GM12873 (cell line): ENCODE measurements at regions not wholly inside any gene's neighbourhood (a gene's known extent, or its start where the extent isn't known, plus 50 kb on each side); places are given as distances from the start of the nearest gene placed in this dataset.

Source experiments
- CTCF ChIP-seq: IDR thresholded peaks from 2 replicates; pipeline ENCODE4 v1.5.1; 2012; ENCODE audit warnings: low read depth, mild to moderate bottlenecking, moderate library complexity, low read length, control low read depth; ENCODE audit not compliant: insufficient read depth; ENCODE audit errors: missing control alignments

GRCh38 chr3:158936530-158937113 lies 134.8 kb downstream of the MFSD1 start:
- no peak for TF ChIP-seq CTCF

GRCh38 chr3:158950178-158950901 lies 148.5 kb downstream of the MFSD1 start:
- no peak for TF ChIP-seq CTCF

- no peak for TF ChIP-seq CTCF
These were observed 151.3 kb downstream of the MFSD1 start for GRCh38 chr3:158953131-158953530.

GRCh38 chr3:158954420-158954819 lies 152.6 kb downstream of the MFSD1 start:
- no peak for TF ChIP-seq CTCF

GRCh38 chr3:158958873-158959272 lies 157.0 kb downstream of the MFSD1 start:
- TF ChIP-seq CTCF: no peak

GRCh38 chr3:158961471-158961870 lies 159.6 kb downstream of the MFSD1 start:
- no peak for TF ChIP-seq CTCF

- no peak for TF ChIP-seq CTCF
These were observed 160.1 kb downstream of the MFSD1 start for GRCh38 chr3:158961911-158962310.
